Endothelial cell of umbilical vein (primary cell): ENCODE measurements at regions not wholly inside any gene's neighbourhood (a gene's known extent, or its start where the extent isn't known, plus 50 kb on each side); places are given as distances from the start of the nearest gene placed in this dataset.

Experiments
- EZH2 ChIP-seq: IDR thresholded peaks from 2 replicates; pipeline ENCODE4 v1.6.1; 2012; ENCODE audit warnings: borderline replicate concordance, low read depth, mild to moderate bottlenecking, moderate library complexity, low read length, inconsistent platforms; ENCODE audit not compliant: severe bottlenecking
- FOS ChIP-seq: IDR thresholded peaks from 2 replicates; pipeline ENCODE4 v1.6.1; 2011; ENCODE audit warnings: mild to moderate bottlenecking, low read length, moderate library complexity, borderline replicate concordance; ENCODE audit not compliant: insufficient read depth
- GATA2 ChIP-seq: IDR thresholded peaks from 2 replicates; pipeline ENCODE4 v1.7.0; 2011; ENCODE audit warnings: low read depth, mild to moderate bottlenecking, moderate library complexity, mixed read lengths, low read length; ENCODE audit not compliant: insufficient read length, insufficient read depth
- MAX ChIP-seq: IDR thresholded peaks from 2 replicates; pipeline ENCODE4 v1.6.1; 2011; ENCODE audit not compliant: insufficient read depth, insufficient read length
- POLR2A ChIP-seq: IDR thresholded peaks from 2 replicates; pipeline ENCODE4 v1.6.1; 2012; ENCODE audit warnings: low read depth, mild to moderate bottlenecking, control low read depth, low read length
- POLR2AphosphoS5 ChIP-seq: IDR thresholded peaks from 2 replicates; pipeline ENCODE4 v1.6.1; 2012; ENCODE audit warnings: low read depth, mild to moderate bottlenecking, control low read depth, low read length, moderate library complexity; ENCODE audit not compliant: insufficient read depth
- TF ChIP-seq, protein P1 (sequence below), 2 donors: IDR thresholded peaks; 1 replicate in 1 of 2; 2 replicates in 1 of 2; pipeline ENCODE4 v1.5.1; 2011; ENCODE audit warnings: low read length in 2 of 2, mild to moderate bottlenecking in 2 of 2, moderate library complexity in 2 of 2, control low read depth in 1 of 2, inconsistent platforms in 1 of 2, low read depth in 1 of 2; ENCODE audit not compliant: insufficient read depth in 1 of 2; ENCODE audit errors: extremely low read depth in 1 of 2

GRCh38 chr15:72967811-72968530 lies 84.3 kb upstream of the NEO1 start:
- TF ChIP-seq POLR2AphosphoS5 = no peak
- TF ChIP-seq, protein P1, sequence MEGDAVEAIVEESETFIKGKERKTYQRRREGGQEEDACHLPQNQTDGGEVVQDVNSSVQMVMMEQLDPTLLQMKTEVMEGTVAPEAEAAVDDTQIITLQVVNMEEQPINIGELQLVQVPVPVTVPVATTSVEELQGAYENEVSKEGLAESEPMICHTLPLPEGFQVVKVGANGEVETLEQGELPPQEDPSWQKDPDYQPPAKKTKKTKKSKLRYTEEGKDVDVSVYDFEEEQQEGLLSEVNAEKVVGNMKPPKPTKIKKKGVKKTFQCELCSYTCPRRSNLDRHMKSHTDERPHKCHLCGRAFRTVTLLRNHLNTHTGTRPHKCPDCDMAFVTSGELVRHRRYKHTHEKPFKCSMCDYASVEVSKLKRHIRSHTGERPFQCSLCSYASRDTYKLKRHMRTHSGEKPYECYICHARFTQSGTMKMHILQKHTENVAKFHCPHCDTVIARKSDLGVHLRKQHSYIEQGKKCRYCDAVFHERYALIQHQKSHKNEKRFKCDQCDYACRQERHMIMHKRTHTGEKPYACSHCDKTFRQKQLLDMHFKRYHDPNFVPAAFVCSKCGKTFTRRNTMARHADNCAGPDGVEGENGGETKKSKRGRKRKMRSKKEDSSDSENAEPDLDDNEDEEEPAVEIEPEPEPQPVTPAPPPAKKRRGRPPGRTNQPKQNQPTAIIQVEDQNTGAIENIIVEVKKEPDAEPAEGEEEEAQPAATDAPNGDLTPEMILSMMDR (IDR thresholded peaks at IDR 0.05; ENCODE audit: extremely low read depth in 1 of 2, insufficient read depth in 1 of 2, low read depth in 1 of 2, low read length in 2 of 2) = no peak
- TF ChIP-seq POLR2A = no peak
- TF ChIP-seq EZH2 = no peak
- TF ChIP-seq MAX = no peak
- no peak for TF ChIP-seq GATA2
- TF ChIP-seq FOS = no peak
